GM19438 (cell line): ENCODE measurements at regions not wholly inside any gene's neighbourhood (a gene's known extent, or its start where the extent isn't known, plus 50 kb on each side); places are given as distances from the start of the nearest gene placed in this dataset.
"Not testable (repeated sequence)": the region's sequence is repeated elsewhere in the genome, so short reads cannot be mapped to it uniquely, and the experiment has no call there.

Source experiments
- ATAC-seq: cut with Tn5 transposase; IDR thresholded peaks from one replicate; pipeline ENCODE4 v1.9.1; 2021; ENCODE audit warnings: low read depth; ENCODE audit not compliant: unreplicated experiment

- ATAC-seq: no peak
These were observed 107.1 kb downstream of the MRPL14 start for GRCh38 chr6:44020148-44020547.

GRCh38 chr6:44017307-44017706 is 109.9 kb downstream of the MRPL14 start:
- ATAC-seq: not testable (repeated sequence)

GRCh38 chr6:44016131-44016870 is 111.0 kb downstream of the MRPL14 start:
- ATAC-seq: no peak

- no peak for ATAC-seq
These were observed 115.2 kb downstream of the MRPL14 start for GRCh38 chr6:44012078-44012493.

GRCh38 chr6:44011350-44011920 is 115.8 kb downstream of the MRPL14 start:
- no peak for ATAC-seq

- ATAC-seq: no peak
These were observed 116.6 kb downstream of the MRPL14 start for GRCh38 chr6:44010411-44011349.

- no peak for ATAC-seq
These were observed 117.6 kb downstream of the MRPL14 start for GRCh38 chr6:44009425-44010321.

- no peak for ATAC-seq
These were observed 118.4 kb downstream of the MRPL14 start for GRCh38 chr6:44008821-44009370.

- ATAC-seq: no peak
These were observed 119.2 kb downstream of the MRPL14 start for GRCh38 chr6:44007818-44008621.

- ATAC-seq: no peak
These were observed 120.4 kb downstream of the MRPL14 start for GRCh38 chr6:44006872-44007303.

GRCh38 chr6:44006123-44006871 is 121.0 kb downstream of the MRPL14 start:
- ATAC-seq: no peak

GRCh38 chr6:44005507-44005903 is 121.7 kb downstream of the MRPL14 start:
- no peak for ATAC-seq

GRCh38 chr6:44004625-44005506 is 122.4 kb downstream of the MRPL14 start:
- no peak for ATAC-seq

- ATAC-seq: no peak
These were observed 123.1 kb downstream of the MRPL14 start for GRCh38 chr6:44004136-44004535.

GRCh38 chr6:44003345-44004061 is 123.7 kb downstream of the MRPL14 start:
- peak; percentile 27 for ATAC-seq

GRCh38 chr6:44002593-44003344 is 124.5 kb downstream of the MRPL14 start:
- ATAC-seq: peak; percentile 44
